Nephron progenitor cell (in vitro differentiated cells): ENCODE measurements at regions not wholly inside any gene's neighbourhood (a gene's known extent, or its start where the extent isn't known, plus 50 kb on each side); places are given as distances from the start of the nearest gene placed in this dataset.

Source experiments
- DNase-seq: peaks from one replicate; pipeline ENCODE4 v3.0.0; 2021
- H3K27ac Mint-ChIP-seq: 2 replicates; pipeline ENCODE4 v1.8.0; 2021; ENCODE audit warnings: mild to moderate bottlenecking, moderate library complexity, mixed read lengths
- H3K27me3 Mint-ChIP-seq: 2 replicates; pipeline ENCODE4 v1.8.0; 2021; ENCODE audit warnings: mild to moderate bottlenecking, low read depth, mixed read lengths; ENCODE audit not compliant: poor library complexity
- H3K36me3 Mint-ChIP-seq: 2 replicates; pipeline ENCODE4 v1.8.0; 2021; ENCODE audit warnings: low read depth, mixed read lengths
- H3K4me1 Mint-ChIP-seq: 2 replicates; pipeline ENCODE4 v1.8.0; 2021; ENCODE audit warnings: mixed read lengths
- H3K4me3 Mint-ChIP-seq: 2 replicates; pipeline ENCODE4 v1.8.0; 2021; ENCODE audit warnings: mild to moderate bottlenecking, moderate library complexity, mixed read lengths
- H3K9me3 Mint-ChIP-seq: 2 replicates; pipeline ENCODE4 v1.8.0; 2021; ENCODE audit warnings: mild to moderate bottlenecking, moderate library complexity, mixed read lengths
- CTCF ChIP-seq: fragments of 200-600 bp; sonication (generic); IDR thresholded peaks from 2 replicates; pipeline ENCODE4 v1.5.0; 2021; ENCODE audit warnings: antibody characterized with exemption

DNA sequence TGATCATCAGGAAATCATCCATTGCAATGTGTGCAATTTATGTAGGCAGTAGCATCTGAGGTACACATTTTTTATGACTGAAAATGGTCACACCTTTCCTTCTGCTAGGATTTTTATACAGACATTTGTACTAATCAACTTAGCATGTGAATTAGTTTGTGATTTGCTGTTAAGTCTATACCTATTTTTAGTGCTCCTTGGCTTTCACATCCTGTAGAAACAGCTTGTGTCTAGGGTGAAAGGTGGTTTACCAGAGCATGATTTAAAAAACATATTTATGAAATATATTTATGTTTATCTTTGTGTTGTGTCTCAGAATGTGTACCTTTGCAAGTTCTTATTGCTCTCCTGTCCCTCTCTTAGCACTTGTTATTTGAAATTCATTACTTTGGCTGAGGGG lies 916.0 kb downstream of the TECRL start:
- H3K27me3 Mint-ChIP-seq: no peaks in the 10 kb centered on the region
- H3K4me1 Mint-ChIP-seq: no peaks in the 10 kb centered on the region
- no peak overlapping the region for H3K27ac Mint-ChIP-seq
- no peak for DNase-seq
- no peak for TF ChIP-seq CTCF
- no peaks in the 10 kb centered on the region for H3K9me3 Mint-ChIP-seq
- no peak overlapping the region for H3K4me3 Mint-ChIP-seq
- no peaks in the 10 kb centered on the region for H3K36me3 Mint-ChIP-seq

GRCh38 chr4:63492515-63492914 lies 916.7 kb downstream of the TECRL start:
- no peaks in the 10 kb centered on the region for H3K27me3 Mint-ChIP-seq
- no peak overlapping the region for H3K4me3 Mint-ChIP-seq
- H3K36me3 Mint-ChIP-seq: no peaks in the 10 kb centered on the region
- no peak for DNase-seq
- no peaks in the 10 kb centered on the region for H3K9me3 Mint-ChIP-seq
- TF ChIP-seq CTCF: no peak
- no peaks in the 10 kb centered on the region for H3K4me1 Mint-ChIP-seq
- no peak overlapping the region for H3K27ac Mint-ChIP-seq

DNA sequence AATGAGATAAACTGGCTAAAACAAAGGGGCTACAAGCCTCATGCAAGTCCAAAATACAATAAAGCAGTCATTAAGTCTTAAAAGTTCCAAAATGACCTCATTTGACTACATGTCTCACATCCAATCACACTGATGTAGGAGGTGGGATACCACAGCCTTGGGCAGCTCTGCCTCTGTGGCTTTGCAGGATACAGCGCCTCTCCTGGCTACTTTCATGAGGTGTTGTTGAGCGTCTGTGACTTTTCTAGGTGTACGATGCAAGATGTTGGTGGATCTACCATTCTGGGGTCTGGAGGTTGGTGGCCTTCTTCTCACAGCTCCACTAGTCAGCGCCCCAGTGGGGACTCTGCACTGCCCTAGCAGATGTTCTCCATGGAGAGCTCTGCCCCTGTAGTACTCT lies 944.9 kb downstream of the TECRL start:
- Mint-ChIP-seq H3K9me3 (no peaks in the 10 kb centered on the region), H3K36me3 (no peaks in the 10 kb centered on the region), H3K4me3 (no peak overlapping the region), H3K27me3 (no peaks in the 10 kb centered on the region), H3K27ac (no peak overlapping the region), H3K4me1 (no peaks in the 10 kb centered on the region)
- no peak for TF ChIP-seq CTCF
- no peak for DNase-seq

- no peaks in the 10 kb centered on the region for H3K4me1 Mint-ChIP-seq
- H3K4me3 Mint-ChIP-seq: no peak overlapping the region
- H3K9me3 Mint-ChIP-seq: no peaks in the 10 kb centered on the region
- TF ChIP-seq CTCF: no peak
- no peaks in the 10 kb centered on the region for H3K36me3 Mint-ChIP-seq
- H3K27ac Mint-ChIP-seq: no peak overlapping the region
- DNase-seq: no peak
- no peaks in the 10 kb centered on the region for H3K27me3 Mint-ChIP-seq
Observed at GRCh38 chr4:63460075-63460474, 949.2 kb downstream of the TECRL start.

DNA sequence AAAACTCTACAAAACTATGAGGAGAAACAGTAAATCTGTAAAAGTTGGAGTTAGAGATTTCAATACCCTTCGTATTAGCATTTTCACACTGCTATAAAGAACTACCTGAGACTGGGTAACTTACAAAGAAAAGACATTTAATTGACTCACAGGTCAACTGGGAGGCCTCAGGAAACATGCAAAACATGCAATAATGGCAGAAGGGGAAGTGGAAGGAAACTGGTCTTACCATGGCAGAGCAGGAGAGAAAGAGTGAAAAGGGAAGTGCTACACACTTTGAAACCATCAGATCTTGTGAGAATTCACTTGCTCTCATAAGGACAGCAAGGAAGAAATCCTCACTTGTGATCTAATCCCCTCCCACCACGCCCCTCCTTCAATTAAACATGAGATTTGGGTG lies 949.9 kb downstream of the TECRL start:
- Mint-ChIP-seq H3K27me3 (no peaks in the 10 kb centered on the region), H3K4me1 (no peaks in the 10 kb centered on the region), H3K27ac (no peak overlapping the region), H3K9me3 (no peaks in the 10 kb centered on the region), H3K36me3 (no peaks in the 10 kb centered on the region), H3K4me3 (no peak overlapping the region)
- DNase-seq: no peak
- TF ChIP-seq CTCF: no peak

DNA sequence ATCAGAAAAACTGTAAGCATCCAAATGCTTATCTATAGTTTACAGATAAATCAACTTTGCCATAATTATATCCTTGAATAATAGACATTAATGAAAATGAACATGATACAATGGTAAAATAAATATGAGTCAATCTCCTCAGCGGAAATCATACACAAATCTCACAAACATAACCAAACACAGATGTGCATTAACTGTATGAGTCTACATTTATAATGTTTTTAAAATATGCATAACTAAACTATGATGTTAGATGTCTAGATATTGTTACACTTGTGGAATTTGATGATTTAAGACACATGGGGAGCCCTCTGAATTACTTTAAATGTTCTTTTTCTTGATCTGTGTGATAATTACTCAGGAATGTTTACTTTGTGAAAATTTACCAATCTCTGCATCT lies 951.2 kb downstream of the TECRL start:
- TF ChIP-seq CTCF: no peak
- no peaks in the 10 kb centered on the region for H3K27me3 Mint-ChIP-seq
- H3K9me3 Mint-ChIP-seq: no peaks in the 10 kb centered on the region
- H3K27ac Mint-ChIP-seq: no peak overlapping the region
- no peak overlapping the region for H3K4me3 Mint-ChIP-seq
- DNase-seq: no peak
- no peaks in the 10 kb centered on the region for H3K4me1 Mint-ChIP-seq
- no peaks in the 10 kb centered on the region for H3K36me3 Mint-ChIP-seq
